ENCODE measurements at regions not wholly inside any gene's neighbourhood (a gene's known extent, or its start where the extent isn't known, plus 50 kb on each side); places are given as distances from the start of the nearest gene placed in this dataset.

- TF ChIP-seq POU2F2 (IDR thresholded peaks at IDR 0.05; ENCODE audit: low read depth, low read length): no peak
- TF ChIP-seq TAF1 (IDR thresholded peaks at IDR 0.05; ENCODE audit: low read depth, low read length): no peak
- no peak for TF ChIP-seq POLR2A (IDR thresholded peaks at IDR 0.05; ENCODE audit: low read depth, low read length)
- TF ChIP-seq SPI1 (IDR thresholded peaks at IDR 0.05; ENCODE audit: low read depth, low read length): no peak
- no peak for TF ChIP-seq PAX5 (IDR thresholded peaks at IDR 0.05; ENCODE audit: insufficient read depth, low read length, severe bottlenecking)
- no peak for DNase-seq (ENCODE audit: insufficient read length, low spot score)
- FAIRE-seq: no peak
These were observed 372.4 kb downstream of the SUCLA2 start for GRCh38 chr13:47628666-47629065.

GRCh38 chr13:47623862-47624261 lies 377.2 kb downstream of the SUCLA2 start:
- FAIRE-seq (no peak), DNase-seq (ENCODE audit: insufficient read length, low spot score) (no peak)
- TF ChIP-seq SPI1 (IDR thresholded peaks at IDR 0.05; ENCODE audit: low read depth, low read length) (no peak), PAX5 (IDR thresholded peaks at IDR 0.05; ENCODE audit: insufficient read depth, low read length, severe bottlenecking) (no peak), POLR2AphosphoS5 (IDR thresholded peaks at IDR 0.05; ENCODE audit: low read depth, low read length) (no peak), TAF1 (IDR thresholded peaks at IDR 0.05; ENCODE audit: low read depth, low read length) (no peak), POLR2A (IDR thresholded peaks at IDR 0.05; ENCODE audit: low read depth, low read length) (no peak), POU2F2 (IDR thresholded peaks at IDR 0.05; ENCODE audit: low read depth, low read length) (no peak)

- DNase-seq (ENCODE audit: insufficient read length, low spot score): no peak
- TF ChIP-seq SPI1 (IDR thresholded peaks at IDR 0.05; ENCODE audit: low read depth, low read length) (no peak), PAX5 (IDR thresholded peaks at IDR 0.05; ENCODE audit: insufficient read depth, low read length, severe bottlenecking) (no peak), POU2F2 (IDR thresholded peaks at IDR 0.05; ENCODE audit: low read depth, low read length) (no peak), TAF1 (IDR thresholded peaks at IDR 0.05; ENCODE audit: low read depth, low read length) (no peak), POLR2AphosphoS5 (IDR thresholded peaks at IDR 0.05; ENCODE audit: low read depth, low read length) (no peak), POLR2A (IDR thresholded peaks at IDR 0.05; ENCODE audit: low read depth, low read length) (no peak)
- no peak for FAIRE-seq
These were observed 379.1 kb downstream of the SUCLA2 start for GRCh38 chr13:47621931-47622330.

GRCh38 chr13:47611664-47612288 lies 389.3 kb downstream of the SUCLA2 start:
- DNase-seq (ENCODE audit: insufficient read length, low spot score) (no peak), FAIRE-seq (no peak)
- TF ChIP-seq SPI1 (IDR thresholded peaks at IDR 0.05; ENCODE audit: low read depth, low read length) (no peak), TAF1 (IDR thresholded peaks at IDR 0.05; ENCODE audit: low read depth, low read length) (no peak), POLR2A (IDR thresholded peaks at IDR 0.05; ENCODE audit: low read depth, low read length) (no peak), PAX5 (IDR thresholded peaks at IDR 0.05; ENCODE audit: insufficient read depth, low read length, severe bottlenecking) (no peak), POU2F2 (IDR thresholded peaks at IDR 0.05; ENCODE audit: low read depth, low read length) (no peak), POLR2AphosphoS5 (IDR thresholded peaks at IDR 0.05; ENCODE audit: low read depth, low read length) (no peak)

GRCh38 chr13:47610687-47611086 lies 390.4 kb downstream of the SUCLA2 start:
- DNase-seq (ENCODE audit: insufficient read length, low spot score) (no peak), FAIRE-seq (no peak)
- TF ChIP-seq POU2F2 (IDR thresholded peaks at IDR 0.05; ENCODE audit: low read depth, low read length) (no peak), SPI1 (IDR thresholded peaks at IDR 0.05; ENCODE audit: low read depth, low read length) (no peak), TAF1 (IDR thresholded peaks at IDR 0.05; ENCODE audit: low read depth, low read length) (no peak), POLR2AphosphoS5 (IDR thresholded peaks at IDR 0.05; ENCODE audit: low read depth, low read length) (no peak), POLR2A (IDR thresholded peaks at IDR 0.05; ENCODE audit: low read depth, low read length) (no peak), PAX5 (IDR thresholded peaks at IDR 0.05; ENCODE audit: insufficient read depth, low read length, severe bottlenecking) (no peak)

GRCh38 chr13:47603365-47603764 lies 397.7 kb downstream of the SUCLA2 start:
- DNase-seq (ENCODE audit: insufficient read length, low spot score) (no peak), FAIRE-seq (no peak)
- TF ChIP-seq POU2F2 (IDR thresholded peaks at IDR 0.05; ENCODE audit: low read depth, low read length) (no peak), SPI1 (IDR thresholded peaks at IDR 0.05; ENCODE audit: low read depth, low read length) (no peak), POLR2A (IDR thresholded peaks at IDR 0.05; ENCODE audit: low read depth, low read length) (no peak)

GRCh38 chr13:47598340-47598911 lies 402.6 kb downstream of the SUCLA2 start:
- no peak for DNase-seq (ENCODE audit: insufficient read length, low spot score)
- FAIRE-seq: no peak
- TF ChIP-seq SPI1 (IDR thresholded peaks at IDR 0.05; ENCODE audit: low read depth, low read length) (no peak), TAF1 (IDR thresholded peaks at IDR 0.05; ENCODE audit: low read depth, low read length) (no peak), POLR2A (IDR thresholded peaks at IDR 0.05; ENCODE audit: low read depth, low read length) (no peak), PAX5 (IDR thresholded peaks at IDR 0.05; ENCODE audit: insufficient read depth, low read length, severe bottlenecking) (no peak), POU2F2 (IDR thresholded peaks at IDR 0.05; ENCODE audit: low read depth, low read length) (no peak), POLR2AphosphoS5 (IDR thresholded peaks at IDR 0.05; ENCODE audit: low read depth, low read length) (no peak)

- no peak for FAIRE-seq
- TF ChIP-seq POLR2A (IDR thresholded peaks at IDR 0.05; ENCODE audit: low read depth, low read length): no peak
- no peak for TF ChIP-seq SPI1 (IDR thresholded peaks at IDR 0.05; ENCODE audit: low read depth, low read length)
- no peak for TF ChIP-seq POLR2AphosphoS5 (IDR thresholded peaks at IDR 0.05; ENCODE audit: low read depth, low read length)
- TF ChIP-seq TAF1 (IDR thresholded peaks at IDR 0.05; ENCODE audit: low read depth, low read length): no peak
- TF ChIP-seq POU2F2 (IDR thresholded peaks at IDR 0.05; ENCODE audit: low read depth, low read length): no peak
- TF ChIP-seq PAX5 (IDR thresholded peaks at IDR 0.05; ENCODE audit: insufficient read depth, low read length, severe bottlenecking): no peak
- DNase-seq (ENCODE audit: insufficient read length, low spot score): no peak
These were observed 406.2 kb downstream of the SUCLA2 start for GRCh38 chr13:47594833-47595232.

GRCh38 chr13:47592256-47592655 lies 408.8 kb downstream of the SUCLA2 start:
- FAIRE-seq: no peak
- DNase-seq (ENCODE audit: insufficient read length, low spot score): no peak
- TF ChIP-seq PAX5 (IDR thresholded peaks at IDR 0.05; ENCODE audit: insufficient read depth, low read length, severe bottlenecking) (no peak), TAF1 (IDR thresholded peaks at IDR 0.05; ENCODE audit: low read depth, low read length) (no peak), POLR2A (IDR thresholded peaks at IDR 0.05; ENCODE audit: low read depth, low read length) (no peak), POU2F2 (IDR thresholded peaks at IDR 0.05; ENCODE audit: low read depth, low read length) (no peak)

- no peak for DNase-seq (ENCODE audit: insufficient read length, low spot score)
- no peak for FAIRE-seq
- TF ChIP-seq POLR2A (IDR thresholded peaks at IDR 0.05; ENCODE audit: low read depth, low read length): no peak
- TF ChIP-seq POLR2AphosphoS5 (IDR thresholded peaks at IDR 0.05; ENCODE audit: low read depth, low read length): no peak
- TF ChIP-seq TAF1 (IDR thresholded peaks at IDR 0.05; ENCODE audit: low read depth, low read length): no peak
- no peak for TF ChIP-seq POU2F2 (IDR thresholded peaks at IDR 0.05; ENCODE audit: low read depth, low read length)
- TF ChIP-seq SPI1 (IDR thresholded peaks at IDR 0.05; ENCODE audit: low read depth, low read length): no peak
- no peak for TF ChIP-seq PAX5 (IDR thresholded peaks at IDR 0.05; ENCODE audit: insufficient read depth, low read length, severe bottlenecking)
These were observed 412.4 kb downstream of the SUCLA2 start for GRCh38 chr13:47588676-47589075.
